HG02588 (cell line): ENCODE measurements at regions not wholly inside any gene's neighbourhood (a gene's known extent, or its start where the extent isn't known, plus 50 kb on each side); places are given as distances from the start of the nearest gene placed in this dataset.

Experiments used
- ATAC-seq: cut with Tn5 transposase; IDR thresholded peaks from one replicate; pipeline ENCODE4 v1.9.1; 2021; ENCODE audit warnings: mild to moderate bottlenecking, moderate library complexity; ENCODE audit not compliant: unreplicated experiment

DNA sequence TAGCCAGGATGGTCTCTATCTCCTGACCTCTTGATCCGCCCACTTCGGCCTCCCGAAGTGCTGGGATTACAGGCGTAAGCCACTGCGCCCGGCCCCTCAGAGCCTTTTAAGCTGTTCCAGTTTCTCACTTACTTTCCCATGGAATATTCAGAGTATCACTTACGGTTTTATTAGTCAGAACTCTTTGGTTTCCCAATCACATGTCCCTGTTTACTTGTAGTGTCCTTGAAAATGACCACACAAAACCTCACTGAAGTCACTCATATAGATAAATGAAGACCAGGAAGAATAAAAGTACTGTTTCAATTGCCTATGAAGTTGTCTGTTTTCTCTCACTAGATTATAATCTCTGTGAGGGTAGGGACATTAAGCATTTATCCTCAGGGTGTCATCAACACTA, 217.2 kb upstream of the HCCS start:
- no peak for ATAC-seq

DNA sequence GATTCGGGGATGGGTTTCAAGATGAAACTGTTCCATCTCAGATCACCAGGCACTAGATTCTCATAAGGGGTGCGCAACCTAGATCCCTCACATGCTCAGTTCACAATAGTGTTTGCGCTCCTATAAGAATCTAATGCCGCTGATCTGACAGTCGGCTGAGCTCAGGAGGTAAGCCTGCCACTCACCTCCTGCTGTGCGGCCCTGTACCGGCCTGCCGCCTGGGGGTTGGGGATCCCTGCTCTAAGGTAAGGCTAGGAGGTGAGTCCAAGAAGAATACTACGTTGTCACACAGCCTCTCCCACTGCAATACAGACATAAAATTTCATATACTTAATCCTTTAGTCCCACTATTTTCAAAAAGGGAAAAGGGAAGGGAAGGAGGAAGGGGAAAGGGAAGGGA, 213.4 kb upstream of the HCCS start:
- no peak for ATAC-seq

DNA sequence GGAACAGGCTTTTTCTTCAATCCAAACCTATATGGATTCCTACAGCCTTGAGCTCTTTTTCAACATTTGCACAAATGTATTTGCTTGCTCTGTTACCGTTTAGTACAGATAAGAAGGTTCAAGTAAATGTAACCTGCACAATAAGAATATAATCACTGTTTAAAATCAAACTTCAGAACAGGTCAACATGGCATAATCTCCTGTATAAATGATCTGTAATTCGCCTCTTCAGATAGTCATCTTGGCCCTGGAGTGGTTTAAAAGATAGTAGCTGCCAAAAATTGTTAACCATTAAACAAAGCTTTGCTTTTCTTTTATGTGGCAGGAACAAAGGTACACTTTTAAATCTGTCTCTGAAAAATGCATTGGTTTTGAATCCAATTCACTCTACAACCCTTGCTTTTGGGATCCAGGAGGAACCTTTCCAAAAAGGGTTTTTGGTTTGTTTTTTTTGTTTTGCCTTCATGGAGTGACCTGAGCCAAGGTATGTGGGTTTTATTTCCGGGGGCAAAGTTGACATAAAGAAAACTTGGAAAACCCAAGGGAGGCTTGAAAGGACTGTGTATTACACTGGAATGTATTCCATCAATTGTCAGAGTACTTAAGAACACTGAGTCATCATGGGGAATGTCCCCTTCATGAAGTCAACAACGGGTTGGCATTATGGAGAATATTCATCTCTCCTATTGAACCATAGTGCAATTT, 210.4 kb upstream of the HCCS start:
- no peak for ATAC-seq

DNA sequence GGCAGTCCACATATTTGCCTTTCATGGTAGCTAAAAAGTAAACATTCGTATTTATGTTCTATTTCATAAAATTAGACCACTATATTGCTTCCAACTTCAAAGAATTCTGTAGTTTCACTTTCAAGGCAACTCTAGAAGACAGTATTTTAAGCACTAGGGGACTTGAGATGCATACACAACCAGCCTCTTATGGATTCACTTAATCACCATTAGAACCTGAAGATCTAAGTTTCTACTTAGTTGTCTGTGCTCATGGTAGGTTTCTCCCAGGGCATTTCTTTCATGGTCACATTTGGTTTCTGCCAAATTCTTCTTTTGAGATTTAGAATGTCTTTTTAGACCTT, 209.9 kb upstream of the HCCS start:
- ATAC-seq, result no peak

DNA sequence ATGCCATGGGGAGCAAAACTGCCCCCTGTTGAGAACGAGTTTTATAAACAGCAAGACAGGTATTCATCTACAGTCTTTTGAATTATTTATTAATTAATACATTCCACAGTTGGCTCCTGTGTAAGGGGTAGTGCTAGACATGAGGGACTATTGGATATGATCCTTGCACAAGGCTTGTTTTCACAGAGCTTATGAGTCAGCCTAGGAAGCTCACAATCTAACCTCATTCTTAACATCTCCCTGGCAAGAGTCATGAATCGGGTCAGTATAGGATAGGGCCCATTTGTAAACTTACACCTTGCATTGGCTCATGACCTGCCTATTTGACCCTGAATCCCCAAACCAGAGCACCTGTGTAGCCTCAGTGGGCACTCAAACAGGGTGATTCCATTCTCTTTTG, 209.1 kb upstream of the HCCS start:
- ATAC-seq, result no peak

DNA sequence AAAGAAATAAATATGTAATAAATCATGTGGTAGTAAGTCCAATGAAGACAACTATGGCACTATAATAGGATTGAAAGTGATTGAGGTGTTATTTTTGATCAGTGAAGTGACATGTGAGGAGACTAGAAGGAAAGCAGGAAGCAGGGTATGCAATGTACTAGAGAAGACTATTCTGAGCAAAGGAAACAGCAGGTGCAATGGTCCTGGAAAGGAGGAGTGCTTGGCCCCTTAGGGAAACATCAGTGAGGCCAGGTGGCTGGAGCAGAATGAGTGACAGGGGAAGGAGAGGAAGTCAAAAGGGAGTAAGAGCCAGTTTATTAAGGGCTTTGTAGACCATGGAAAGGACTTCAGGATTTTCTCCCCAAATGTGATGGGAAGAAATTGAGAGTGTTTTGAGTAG, 207.6 kb upstream of the HCCS start:
- no peak for ATAC-seq

DNA sequence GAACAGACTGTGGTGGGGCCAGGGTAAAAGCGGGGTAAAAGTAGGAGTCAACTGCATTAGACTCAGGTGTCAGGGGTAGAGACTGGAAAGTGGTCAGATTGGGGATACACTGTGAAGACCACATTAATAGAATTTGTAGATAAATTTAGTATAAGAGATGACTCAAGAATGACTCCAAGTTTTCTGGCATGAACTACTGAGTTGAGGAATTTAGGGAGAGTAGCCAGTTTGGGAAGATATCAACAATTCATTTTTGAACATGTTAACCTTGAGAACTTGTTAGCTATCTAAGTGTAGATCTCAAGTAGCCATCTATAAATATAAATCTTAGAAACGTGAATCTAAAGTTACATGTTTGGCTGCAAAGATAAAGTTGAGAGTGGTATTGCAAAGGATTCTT, 206.9 kb upstream of the HCCS start:
- ATAC-seq, result no peak

DNA sequence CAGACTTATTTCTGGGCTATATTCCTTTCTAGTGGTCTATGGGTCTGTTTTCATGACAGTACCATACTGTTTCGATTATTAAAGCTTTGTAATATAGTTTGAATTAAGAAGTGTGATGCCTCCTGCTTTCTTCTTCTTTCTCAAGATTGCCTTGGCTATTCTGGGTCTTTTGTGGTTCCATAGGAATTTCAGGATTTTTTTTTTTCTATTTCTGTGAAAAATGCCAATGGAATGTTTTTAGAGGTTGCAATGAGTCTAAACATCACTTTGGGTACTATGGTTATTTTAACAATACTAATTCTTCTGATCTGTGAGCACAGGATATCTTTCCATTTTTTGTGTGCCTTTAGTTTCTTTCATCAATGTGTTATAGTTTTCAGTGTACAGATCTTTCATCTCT, 204.3 kb upstream of the HCCS start:
- ATAC-seq, result no peak

DNA sequence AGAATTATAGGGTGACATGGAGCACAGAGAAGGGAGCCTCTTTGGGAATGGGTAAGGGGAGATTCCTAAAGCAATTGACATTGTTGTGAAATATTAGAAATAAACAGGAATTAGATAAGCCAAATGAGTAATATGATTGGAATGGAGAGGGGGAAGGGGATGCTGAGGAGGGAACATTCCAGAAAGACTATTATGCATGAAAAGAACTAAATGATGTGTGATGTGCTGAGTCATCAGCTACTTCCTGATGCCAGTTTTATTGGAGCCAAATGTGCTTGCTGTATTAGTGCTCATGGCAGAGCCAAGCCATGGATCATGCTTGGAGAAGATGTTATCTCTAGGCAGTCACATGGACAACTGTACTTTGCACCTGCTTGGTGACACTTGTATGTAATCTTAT, 189.0 kb upstream of the HCCS start:
- ATAC-seq, result no peak

DNA sequence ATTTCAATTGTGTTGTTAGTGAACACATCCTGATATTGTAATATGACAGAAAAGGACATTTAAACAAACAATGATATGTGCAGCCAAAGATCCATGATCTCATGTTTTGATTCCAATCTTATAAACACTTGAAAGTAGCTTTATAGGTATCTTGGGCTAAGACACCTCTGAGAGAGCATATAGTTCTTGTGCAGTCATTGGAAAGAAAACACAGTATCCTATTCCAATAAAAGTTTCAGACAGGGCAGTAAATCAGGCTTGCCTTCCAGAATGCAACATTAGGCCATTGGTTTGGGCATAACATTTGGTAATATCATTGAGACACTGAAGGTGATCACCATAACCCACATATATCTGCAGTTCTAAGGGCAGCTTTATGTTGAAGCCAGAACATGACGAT, 188.3 kb upstream of the HCCS start:
- no peak for ATAC-seq

DNA sequence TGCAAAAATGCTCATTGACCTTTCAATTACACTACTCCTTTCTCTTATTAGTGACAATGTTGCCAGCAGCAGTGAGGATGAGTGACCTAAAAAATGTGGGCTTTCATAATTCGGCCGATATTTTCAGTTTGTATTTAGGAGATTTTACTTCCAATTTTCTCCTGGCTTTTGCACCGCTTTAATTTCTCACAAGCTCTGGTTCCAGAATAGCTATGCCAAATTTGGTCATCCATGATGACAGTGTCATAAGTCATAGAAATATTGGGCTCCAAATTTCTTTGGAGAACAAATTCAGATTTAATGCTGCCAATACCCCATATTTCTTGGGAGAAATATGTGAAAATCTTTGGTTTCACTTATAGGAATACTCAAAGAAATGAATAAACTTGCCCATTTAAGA, 187.7 kb upstream of the HCCS start:
- no peak for ATAC-seq

DNA sequence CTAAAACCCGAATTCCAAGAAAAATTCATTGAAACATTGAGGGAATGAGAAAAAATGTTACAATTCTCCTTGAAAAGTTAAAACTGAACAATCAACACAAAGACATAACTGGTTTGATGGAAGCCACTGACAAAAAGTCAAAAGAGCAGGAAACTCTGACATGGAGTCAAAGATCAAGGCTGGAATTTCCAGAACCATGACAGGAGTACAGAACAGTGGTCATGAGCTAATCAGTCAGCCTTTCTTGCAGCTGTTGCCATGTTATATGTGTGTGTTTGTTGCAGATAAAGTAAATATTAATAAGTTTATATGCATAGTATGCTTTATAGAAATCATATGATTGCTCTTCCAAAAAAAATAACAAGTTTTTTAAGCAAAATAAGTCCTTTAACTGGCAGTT, 184.7 kb upstream of the HCCS start:
- ATAC-seq, result no peak

DNA sequence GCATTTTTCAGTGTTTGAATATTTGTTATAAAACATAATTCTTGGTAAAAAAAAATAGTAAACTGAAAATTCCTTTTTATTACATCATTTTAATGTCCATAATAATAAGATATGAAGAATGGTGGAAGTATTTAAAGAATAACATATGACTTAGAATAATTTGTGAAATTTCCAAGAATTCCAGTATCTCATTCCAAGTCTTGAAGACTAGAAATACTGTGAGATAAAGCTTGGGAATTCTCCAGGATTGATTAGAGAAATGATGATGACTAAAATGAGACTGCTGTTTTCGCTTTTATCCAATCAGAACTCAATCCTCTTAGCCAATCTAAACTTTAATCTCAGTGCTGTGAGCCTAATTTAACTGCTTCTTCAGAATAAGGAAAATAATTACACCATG, 184.2 kb upstream of the HCCS start:
- ATAC-seq, result no peak

DNA sequence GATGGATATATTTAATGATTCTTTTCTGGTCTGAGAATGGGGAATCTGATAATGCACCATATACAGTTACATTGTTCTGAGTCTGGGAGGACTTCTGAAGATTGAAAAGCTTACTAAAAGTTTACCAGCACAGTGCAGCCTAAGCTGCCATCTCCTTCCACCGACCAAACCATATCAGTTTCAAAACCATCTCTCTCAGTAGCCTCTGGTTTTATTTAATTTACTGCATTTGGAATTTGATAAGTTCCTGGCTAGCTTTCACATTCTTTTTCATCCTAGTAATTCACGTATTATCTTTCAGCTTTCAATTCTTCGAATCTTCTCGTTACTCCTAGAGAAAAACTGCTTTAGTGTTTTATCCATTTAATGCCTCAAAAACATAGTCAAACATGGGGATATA, 181.4 kb upstream of the HCCS start:
- ATAC-seq, result no peak

DNA sequence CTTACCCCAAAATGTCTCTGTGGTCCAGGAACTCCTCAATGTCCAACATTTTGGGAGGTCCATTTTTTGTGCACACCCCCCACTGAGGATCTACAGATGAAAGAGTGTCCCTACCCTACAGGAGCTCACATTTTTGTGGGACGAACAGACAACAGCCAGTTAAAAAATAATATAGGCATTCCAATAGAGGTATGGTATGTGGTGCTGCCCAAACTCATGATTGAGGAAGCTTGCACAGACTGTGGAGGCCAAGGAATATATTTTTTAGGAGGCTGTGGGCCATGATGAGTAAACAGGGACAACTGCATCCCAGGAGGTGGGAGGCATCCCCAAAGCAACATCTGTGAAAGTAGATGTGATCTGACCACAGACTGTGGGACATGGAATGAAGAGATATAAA, 181.0 kb upstream of the HCCS start:
- ATAC-seq, result no peak

DNA sequence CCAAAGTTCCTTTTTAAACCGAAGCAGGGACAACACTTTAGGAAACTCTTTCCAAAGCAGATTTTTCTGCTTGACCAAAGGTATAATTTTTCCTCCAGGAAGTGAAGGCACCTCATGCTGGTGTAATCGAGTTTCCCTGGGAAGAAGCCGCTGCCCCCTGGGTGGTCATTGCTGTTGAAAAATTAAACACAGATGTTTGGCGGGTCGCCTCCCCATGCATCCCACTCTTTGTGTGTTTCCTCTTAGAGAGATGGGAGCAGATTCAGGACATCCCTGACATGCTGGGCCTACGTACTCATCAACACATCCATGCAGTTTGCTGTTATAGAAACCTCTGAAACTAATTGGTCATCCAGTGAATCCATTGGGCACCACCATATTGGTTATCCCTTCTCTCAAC, 179.2 kb upstream of the HCCS start:
- ATAC-seq, result no peak

DNA sequence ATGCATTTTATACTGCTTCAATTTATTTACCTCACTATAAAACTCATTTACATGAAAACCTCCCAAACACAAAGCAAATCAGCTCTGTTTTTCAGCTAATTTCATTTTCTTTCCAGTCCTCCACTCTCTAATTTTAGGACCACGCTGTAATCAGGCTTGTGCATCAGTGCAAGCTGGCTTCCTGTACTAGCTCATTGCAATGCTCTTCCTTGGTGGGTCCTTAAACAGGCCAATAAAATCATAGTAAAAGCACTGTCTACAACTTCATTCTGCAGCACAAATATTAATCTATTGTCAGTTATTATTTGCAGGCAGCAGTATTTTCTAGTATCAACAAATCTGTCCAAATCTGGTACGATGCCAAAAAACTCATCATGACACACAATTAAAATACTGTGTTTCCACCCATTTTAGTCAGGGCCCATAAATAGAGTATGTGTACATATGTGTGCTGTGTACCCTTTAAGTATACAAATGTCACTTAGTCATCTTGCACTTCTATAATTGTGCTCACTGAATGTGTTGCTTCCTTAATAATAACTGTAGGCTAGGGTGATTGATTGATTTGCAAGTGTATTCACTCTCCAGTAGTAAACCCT, 178.2 kb upstream of the HCCS start:
- ATAC-seq, result no peak

DNA sequence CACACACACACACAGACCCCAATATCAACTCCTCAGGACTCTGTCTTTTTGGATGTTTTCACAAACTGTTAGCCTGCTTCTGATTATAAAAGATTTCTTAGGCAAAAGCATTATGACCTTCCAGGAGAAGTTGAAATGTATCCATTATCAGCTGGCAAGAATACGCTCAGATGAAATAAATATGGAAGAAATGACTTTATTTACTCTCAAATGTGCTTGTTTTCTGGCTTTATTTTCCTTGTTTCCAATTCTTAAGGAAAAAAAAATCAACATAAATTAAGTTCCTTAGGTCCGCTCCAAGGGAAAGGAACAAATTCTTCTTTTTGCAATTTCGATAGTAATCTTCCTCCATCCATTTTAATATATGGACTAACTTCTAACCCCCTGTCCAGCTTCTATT, 175.6 kb upstream of the HCCS start:
- ATAC-seq, result no peak

DNA sequence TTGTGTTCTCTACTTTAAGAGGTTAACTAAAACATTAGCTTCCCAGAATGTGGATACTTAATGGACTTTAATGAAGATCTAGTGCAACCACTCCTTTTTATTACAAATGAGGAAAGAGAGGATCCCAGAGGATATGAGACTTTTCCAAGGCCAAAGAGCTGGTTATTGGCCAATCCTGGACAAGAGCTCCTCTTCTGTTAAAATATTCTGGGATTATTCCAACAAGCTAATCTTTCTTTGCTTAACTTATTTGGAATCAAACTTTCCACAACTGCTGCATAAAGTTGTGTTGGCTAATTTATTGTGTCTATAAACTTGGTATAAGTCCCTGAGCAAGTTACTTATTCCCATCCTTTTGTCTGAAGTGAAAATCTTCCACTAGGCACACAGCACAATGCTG, 174.2 kb upstream of the HCCS start:
- no peak for ATAC-seq

DNA sequence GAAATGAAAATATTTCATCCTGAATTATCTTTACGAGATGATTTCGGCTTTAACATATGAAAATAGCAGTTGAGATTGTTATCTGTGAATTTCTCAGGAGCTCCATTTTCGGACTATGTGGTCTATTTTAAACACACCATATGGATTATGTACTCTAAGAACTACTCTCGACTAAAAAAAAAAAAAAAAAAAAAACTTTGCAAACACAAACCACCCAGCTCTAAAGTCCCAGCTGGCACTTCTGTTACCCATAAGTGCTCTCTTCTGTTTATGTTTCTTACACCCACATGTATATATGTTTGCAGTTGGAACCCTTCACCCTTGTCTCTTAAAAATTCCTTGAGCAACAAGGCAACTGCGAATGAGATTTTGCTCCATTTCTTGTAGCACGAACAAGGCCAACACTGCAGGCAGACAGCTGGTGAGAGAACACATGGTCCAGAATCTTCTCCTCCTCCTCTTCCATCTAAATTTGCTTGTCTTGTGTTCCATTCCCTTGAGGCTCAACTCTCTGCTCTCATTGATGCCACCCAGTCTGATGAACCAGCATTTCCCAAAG, 172.7 kb upstream of the HCCS start:
- no peak for ATAC-seq

DNA sequence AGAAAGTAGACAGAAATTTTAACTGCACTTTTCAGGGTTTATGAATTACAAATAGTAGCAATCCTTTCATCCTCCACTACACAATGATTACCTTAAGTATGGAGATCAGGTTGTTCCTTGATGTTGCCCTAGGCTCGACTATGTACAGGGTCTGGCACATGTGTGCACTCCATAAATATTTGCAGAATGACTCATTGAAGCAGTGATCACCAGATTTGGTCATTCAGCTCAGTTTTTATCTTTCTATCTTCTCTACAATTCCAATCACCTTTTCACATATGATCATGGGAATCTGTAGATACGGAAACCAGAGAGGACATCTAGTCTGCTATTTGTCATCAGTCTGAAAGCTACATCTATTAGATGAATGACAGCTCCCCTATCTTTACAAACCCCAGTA, 171.7 kb upstream of the HCCS start:
- ATAC-seq, result no peak

DNA sequence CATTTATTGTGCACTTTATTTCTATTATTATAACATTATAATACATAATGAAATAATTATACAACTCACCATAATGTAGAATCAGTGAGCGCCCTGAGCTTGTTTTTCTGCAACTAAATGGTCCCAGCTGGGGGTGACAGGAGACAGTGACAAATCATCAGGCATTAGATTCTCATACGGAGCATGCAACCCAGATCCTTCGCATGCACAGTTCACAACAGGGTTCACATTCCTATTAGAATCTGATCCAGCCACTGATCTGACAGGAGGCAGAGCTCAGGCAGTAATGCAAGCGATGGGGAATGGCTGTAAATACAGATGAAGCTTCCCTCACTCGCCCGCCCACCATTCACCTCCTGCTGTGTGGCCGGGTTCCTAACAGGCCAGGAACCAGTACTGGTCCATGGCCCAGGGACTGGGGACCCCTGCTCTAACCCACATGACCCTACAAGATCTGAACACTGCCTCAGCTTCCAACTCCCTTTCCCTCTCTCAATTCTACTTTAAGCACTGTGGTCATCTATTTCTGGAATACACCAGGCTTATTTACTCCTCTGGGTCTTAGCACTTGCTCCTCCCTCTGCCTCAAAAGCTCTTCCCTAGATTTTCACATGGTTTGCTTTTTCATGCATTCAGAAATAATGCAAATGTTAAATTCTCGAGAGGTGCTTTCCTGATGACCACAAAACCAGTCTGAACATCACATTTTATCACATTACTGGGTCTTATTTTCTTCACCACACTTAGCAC, 166.8 kb upstream of the HCCS start:
- no peak for ATAC-seq
